Activated naive CD8-positive, alpha-beta T cell treated with anti-CD3 and anti-CD28 coated beads, Interleukin-2, amount 50 U/mL, for 24 hours (primary cell): ENCODE measurements at regions not wholly inside any gene's neighbourhood (a gene's known extent, or its start where the extent isn't known, plus 50 kb on each side); places are given as distances from the start of the nearest gene placed in this dataset.
"Not testable (repeated sequence)": the region's sequence is repeated elsewhere in the genome, so short reads cannot be mapped to it uniquely, and the experiment has no call there.

ENCODE experiments used
- ATAC-seq: fragments of 150-1000 bp; cut with Tn5 transposase; one replicate; pipeline ENCODE4 v1.10.0; 2021
- DNase-seq: peaks from one replicate; pipeline ENCODE4 v3.0.0; 2021
- H3K27ac Mint-ChIP-seq: one replicate; pipeline ENCODE4 v1.8.0; 2021; ENCODE audit warnings: mild to moderate bottlenecking, mixed read lengths
- H3K27me3 Mint-ChIP-seq: one replicate; pipeline ENCODE4 v1.8.0; 2021; ENCODE audit warnings: mixed read lengths
- H3K36me3 Mint-ChIP-seq: one replicate; pipeline ENCODE4 v1.8.0; 2021; ENCODE audit warnings: low read depth, mixed read lengths
- H3K4me1 Mint-ChIP-seq: one replicate; pipeline ENCODE4 v1.8.0; 2021; ENCODE audit warnings: mixed read lengths
- H3K4me3 Mint-ChIP-seq: one replicate; pipeline ENCODE4 v1.8.0; 2021; ENCODE audit warnings: mild to moderate bottlenecking, moderate library complexity, mixed read lengths
- H3K9me3 Mint-ChIP-seq: one replicate; pipeline ENCODE4 v1.8.0; 2021; ENCODE audit warnings: mixed read lengths

DNA sequence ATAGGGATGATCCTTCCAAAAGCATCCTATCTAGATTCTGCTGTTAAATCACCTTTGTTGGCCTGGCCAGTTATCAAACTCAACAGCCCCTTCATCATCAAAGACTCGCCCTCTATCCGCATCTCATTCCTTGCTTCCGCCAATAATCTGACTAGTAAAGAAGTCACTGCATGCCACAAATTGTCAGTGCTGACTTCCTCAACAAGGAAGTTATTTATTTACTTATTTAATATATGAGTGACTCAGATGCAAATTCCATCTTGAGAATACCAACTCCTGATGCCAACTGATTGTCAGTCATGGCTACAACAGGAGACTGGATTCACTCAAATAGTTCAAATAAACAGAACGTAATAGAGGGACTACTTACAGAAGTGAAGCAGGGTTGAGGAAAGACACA is 283.8 kb downstream of the TRIML1 start:
- H3K4me1 Mint-ChIP-seq, result no peaks in the 10 kb centered on the region
- H3K9me3 Mint-ChIP-seq, result peaks cover 9% of the 10 kb centered on the region
- H3K4me3 Mint-ChIP-seq, result no peak overlapping the region
- peaks cover 2% of the 10 kb centered on the region for H3K36me3 Mint-ChIP-seq
- ATAC-seq (no peak), DNase-seq (no peak)
- no peaks in the 10 kb centered on the region for H3K27me3 Mint-ChIP-seq
- no peak overlapping the region for H3K27ac Mint-ChIP-seq

DNA sequence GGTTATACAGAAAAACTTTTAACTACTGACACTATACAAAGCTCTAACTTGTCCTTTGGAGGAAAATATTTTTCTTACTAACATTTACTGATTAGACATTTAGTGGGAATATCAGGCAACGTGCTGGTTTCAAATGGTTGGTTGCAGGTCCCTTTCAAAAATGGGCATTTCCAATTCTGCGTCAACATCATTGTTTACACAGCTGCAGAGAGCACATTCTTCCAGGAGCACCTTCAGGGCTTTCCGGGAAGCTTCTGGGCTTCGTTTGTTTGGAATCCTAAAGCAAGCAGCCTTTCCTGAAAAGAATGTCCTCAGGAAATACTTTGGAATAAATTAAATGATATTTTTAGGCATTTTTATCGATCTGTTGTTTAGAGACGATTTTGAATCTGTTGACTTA is 289.7 kb downstream of the TRIML1 start:
- ATAC-seq (no peak), DNase-seq (no peak)
- H3K4me3 Mint-ChIP-seq, result no peak overlapping the region
- H3K36me3 Mint-ChIP-seq, result no peaks in the 10 kb centered on the region
- H3K4me1 Mint-ChIP-seq, result no peaks in the 10 kb centered on the region
- no peaks in the 10 kb centered on the region for H3K27me3 Mint-ChIP-seq
- no peak overlapping the region for H3K27ac Mint-ChIP-seq
- H3K9me3 Mint-ChIP-seq, result peaks cover 30% of the 10 kb centered on the region

DNA sequence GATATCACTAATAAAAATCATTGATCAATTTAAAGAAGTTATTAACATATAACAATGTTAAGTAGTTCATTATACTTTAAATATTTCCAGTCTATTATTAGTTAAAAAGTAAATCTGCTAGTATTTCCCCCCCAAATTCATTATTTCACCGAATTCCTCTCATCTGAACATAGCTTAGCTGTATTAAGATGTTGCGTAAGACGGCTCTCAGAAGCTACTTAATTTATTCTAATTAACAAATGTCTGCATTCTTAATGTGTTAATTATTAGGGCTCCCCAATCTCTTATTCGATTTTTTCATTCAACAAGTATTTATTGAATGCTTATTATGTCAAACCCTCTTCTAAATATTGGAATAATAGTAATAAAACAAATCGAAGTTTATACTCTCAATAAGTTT is 290.7 kb downstream of the TRIML1 start:
- ATAC-seq (no peak), DNase-seq (no peak)
- Mint-ChIP-seq H3K27ac (no peak overlapping the region), H3K4me3 (no peak overlapping the region), H3K36me3 (no peaks in the 10 kb centered on the region), H3K9me3 (peaks cover 34% of the 10 kb centered on the region), H3K27me3 (no peaks in the 10 kb centered on the region), H3K4me1 (no peaks in the 10 kb centered on the region)

DNA sequence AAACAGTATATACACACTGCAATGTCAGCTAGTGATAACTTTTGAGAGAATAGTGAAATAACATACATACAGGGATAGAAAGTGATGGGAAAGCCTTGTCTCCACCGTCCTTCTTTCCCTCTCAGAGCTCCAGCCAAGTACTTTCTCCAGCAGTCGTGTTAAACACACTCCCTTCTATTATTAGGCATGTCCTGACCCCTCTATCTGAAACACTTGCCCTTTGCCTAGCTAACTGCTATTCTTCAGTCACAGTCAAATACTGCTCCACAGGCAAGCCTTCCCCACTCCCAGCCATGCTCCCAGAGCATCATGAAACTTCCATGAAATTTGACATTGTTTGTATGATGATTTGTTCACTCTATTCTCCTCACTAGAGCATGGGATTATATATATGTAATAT is 291.1 kb downstream of the TRIML1 start:
- H3K9me3 Mint-ChIP-seq, result peaks cover 31% of the 10 kb centered on the region
- no peaks in the 10 kb centered on the region for H3K4me1 Mint-ChIP-seq
- DNase-seq (no peak), ATAC-seq (no peak)
- no peak overlapping the region for H3K27ac Mint-ChIP-seq
- H3K4me3 Mint-ChIP-seq, result no peak overlapping the region
- no peaks in the 10 kb centered on the region for H3K27me3 Mint-ChIP-seq
- no peaks in the 10 kb centered on the region for H3K36me3 Mint-ChIP-seq

DNA sequence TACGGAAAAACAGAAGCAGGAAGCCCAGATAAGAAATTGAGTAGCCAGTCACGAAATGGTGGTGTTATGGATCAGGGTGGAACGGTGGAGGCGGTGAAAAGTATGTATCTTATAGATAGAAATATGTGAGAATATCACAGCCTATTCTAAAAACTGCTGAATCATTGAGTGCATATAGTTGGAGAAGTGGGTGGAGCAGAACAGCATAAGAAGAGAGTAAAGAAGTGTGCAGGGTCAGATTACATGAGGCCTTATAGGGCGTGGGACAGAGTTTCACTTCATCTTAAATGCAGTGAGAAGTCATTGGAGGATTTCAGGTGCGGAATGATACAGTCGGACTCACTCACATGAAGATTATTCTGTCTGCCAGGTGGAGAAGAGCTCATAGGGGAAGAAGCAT is 293.1 kb downstream of the TRIML1 start:
- H3K36me3 Mint-ChIP-seq, result no peaks in the 10 kb centered on the region
- H3K4me3 Mint-ChIP-seq, result no peak overlapping the region
- no peak overlapping the region for H3K27ac Mint-ChIP-seq
- H3K4me1 Mint-ChIP-seq, result no peaks in the 10 kb centered on the region
- ATAC-seq (no peak), DNase-seq (no peak)
- no peaks in the 10 kb centered on the region for H3K27me3 Mint-ChIP-seq
- peaks cover 25% of the 10 kb centered on the region for H3K9me3 Mint-ChIP-seq

DNA sequence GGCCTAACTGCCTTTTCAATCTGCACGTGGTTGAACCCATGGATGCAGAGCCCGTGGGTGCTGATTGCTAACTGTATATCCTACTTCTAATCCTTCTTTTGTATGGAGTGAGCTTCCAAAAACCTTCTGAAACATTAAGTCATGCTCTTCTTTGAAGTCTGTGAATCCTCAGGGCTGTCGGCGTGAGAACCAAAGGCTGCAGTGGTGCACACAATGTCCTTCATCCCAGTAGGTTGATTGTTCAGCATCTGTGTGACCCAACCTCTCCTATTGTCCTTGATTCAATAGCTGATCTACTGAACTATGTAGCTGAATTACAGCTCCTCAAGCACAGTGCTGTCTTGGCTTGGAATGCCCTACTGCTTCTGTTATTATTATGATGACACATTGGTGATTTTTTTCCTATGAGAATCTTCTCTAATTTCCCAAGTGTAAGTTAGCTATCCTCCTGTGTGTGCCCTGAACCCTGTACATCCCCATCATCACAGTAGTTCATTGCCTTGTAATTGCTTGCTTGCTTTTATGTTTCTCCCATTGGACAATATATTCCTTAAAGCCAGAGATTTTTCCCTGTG is 294.6 kb downstream of the TRIML1 start:
- no peaks in the 10 kb centered on the region for H3K4me1 Mint-ChIP-seq
- no peaks in the 10 kb centered on the region for H3K27me3 Mint-ChIP-seq
- DNase-seq (no peak), ATAC-seq (no peak)
- no peak overlapping the region for H3K27ac Mint-ChIP-seq
- H3K9me3 Mint-ChIP-seq, result peaks cover 25% of the 10 kb centered on the region
- no peak overlapping the region for H3K4me3 Mint-ChIP-seq
- no peaks in the 10 kb centered on the region for H3K36me3 Mint-ChIP-seq

DNA sequence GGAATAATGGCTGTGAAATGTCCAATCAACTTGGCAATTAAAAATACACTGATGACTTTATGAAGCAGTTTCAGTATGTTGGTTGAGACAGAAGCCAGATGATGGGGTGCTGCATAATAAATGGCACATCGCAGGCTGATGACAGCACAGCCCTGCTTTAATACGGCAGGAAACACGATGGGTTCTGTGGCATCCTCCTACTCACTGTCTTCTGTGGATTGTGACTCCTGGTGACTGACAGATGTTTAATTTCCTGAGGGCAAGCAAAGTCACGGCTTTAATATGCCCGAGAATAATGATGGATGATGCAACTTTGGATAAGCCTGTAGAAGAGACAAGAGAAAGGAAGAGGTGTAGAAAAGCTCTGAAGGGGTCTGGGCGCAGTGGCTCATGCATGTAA is 295.4 kb downstream of the TRIML1 start:
- H3K36me3 Mint-ChIP-seq, result no peaks in the 10 kb centered on the region
- ATAC-seq, result no peak
- H3K27me3 Mint-ChIP-seq, result no peaks in the 10 kb centered on the region
- DNase-seq, result no peak
- no peaks in the 10 kb centered on the region for H3K4me1 Mint-ChIP-seq
- peaks cover 25% of the 10 kb centered on the region for H3K9me3 Mint-ChIP-seq
- no peak overlapping the region for H3K4me3 Mint-ChIP-seq
- H3K27ac Mint-ChIP-seq, result no peak overlapping the region

DNA sequence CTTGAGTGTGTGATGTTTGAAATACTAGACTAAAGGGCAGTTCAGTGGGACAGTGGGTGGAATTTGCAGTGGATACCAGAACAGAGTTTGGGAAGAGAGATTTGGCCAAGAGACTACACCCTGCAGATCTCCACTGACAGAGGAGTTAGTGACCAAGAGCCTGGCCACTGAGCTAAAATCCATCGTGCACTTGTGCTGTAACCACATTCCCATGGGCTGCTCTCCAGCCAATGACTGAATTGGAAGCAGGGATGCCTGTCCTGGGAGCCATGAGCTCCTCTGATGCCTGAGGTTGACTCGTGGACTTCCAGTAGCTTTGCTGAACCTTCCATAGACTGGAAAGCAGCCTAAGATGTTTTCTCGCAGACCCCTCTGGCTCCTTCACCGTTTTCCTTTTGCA is 296.1 kb downstream of the TRIML1 start:
- no peak overlapping the region for H3K4me3 Mint-ChIP-seq
- peaks cover 25% of the 10 kb centered on the region for H3K9me3 Mint-ChIP-seq
- no peaks in the 10 kb centered on the region for H3K27me3 Mint-ChIP-seq
- H3K36me3 Mint-ChIP-seq, result no peaks in the 10 kb centered on the region
- H3K27ac Mint-ChIP-seq, result no peak overlapping the region
- DNase-seq (no peak), ATAC-seq (no peak)
- no peaks in the 10 kb centered on the region for H3K4me1 Mint-ChIP-seq

DNA sequence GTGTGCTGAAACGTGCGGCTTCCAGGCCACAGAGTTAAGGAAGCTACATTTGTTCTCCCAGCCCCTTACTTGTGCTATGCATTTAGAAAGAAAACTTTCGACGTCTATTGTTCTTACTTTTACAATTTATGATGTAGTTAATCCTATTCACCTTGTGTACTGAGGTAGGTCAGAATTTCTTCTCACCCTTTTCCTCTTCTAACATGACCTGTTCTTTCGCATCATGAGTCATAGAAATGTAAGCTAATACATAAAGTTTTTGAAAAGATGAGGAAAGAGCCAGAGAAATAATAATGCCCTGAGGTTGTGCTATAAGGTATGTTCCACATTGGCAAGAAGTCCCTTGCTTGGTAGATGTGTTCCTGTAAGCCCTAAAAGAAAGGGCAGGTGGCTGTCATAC is 298.3 kb downstream of the TRIML1 start:
- H3K27ac Mint-ChIP-seq, result no peak overlapping the region
- DNase-seq (no peak), ATAC-seq (no peak)
- H3K9me3 Mint-ChIP-seq, result peaks cover 10% of the 10 kb centered on the region
- H3K27me3 Mint-ChIP-seq, result no peaks in the 10 kb centered on the region
- no peaks in the 10 kb centered on the region for H3K36me3 Mint-ChIP-seq
- no peaks in the 10 kb centered on the region for H3K4me1 Mint-ChIP-seq
- H3K4me3 Mint-ChIP-seq, result no peak overlapping the region

DNA sequence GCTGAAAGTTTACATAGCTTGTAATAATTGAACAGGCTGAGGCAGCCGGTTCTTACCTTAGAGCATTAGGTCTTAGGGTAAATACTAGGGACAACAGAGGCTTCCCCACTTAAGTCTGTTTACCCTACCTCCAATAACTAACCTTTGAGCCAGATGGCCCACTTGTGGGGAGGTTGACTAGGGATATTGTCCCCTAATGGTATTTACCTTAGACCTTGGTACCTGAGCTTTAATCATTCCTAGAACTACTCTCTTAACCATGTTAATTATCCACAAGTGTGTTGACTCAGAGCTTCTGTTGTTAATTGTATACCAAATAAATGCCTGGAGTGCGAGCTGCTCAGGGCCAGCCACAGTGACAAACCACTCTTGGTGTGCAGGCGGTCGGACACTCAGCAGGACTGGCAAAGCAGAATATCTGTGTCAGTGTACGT is 299.2 kb downstream of the TRIML1 start:
- DNase-seq, result not testable (repeated sequence)

DNA sequence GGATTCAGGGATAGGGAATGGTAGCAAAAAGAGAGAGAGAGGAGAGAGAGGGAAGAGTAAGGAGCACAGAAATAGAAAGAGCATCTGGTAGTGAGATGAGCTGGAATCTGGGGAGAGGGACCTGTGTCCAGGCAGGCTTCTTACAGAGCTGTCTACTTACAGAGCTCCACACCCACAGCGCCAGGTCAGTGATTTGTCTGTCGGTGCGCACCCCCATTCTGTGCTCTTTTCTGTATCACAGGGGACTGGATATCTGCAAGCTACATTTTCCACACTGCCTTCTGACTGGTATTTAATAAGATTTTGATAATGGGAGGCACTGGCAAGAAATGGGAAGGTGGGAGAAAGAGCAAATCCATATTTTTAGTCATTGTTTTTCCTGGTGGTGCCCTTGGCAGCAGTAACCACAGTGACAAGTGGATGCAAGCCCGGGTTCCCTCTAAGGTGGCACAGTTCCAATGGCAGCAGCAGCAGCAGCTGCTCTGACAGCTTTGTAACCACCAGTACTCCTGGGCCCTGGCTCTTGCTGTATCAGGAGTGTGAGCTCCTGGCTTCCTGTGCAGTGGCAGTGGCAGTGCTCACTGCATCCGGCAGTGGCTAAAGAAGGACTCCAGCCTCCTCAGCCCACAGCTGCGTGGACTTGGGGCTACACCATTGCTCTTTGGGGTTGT is 300.5 kb downstream of the TRIML1 start:
- Mint-ChIP-seq H3K4me1 (no peaks in the 10 kb centered on the region), H3K36me3 (no peaks in the 10 kb centered on the region), H3K27me3 (no peaks in the 10 kb centered on the region), H3K27ac (no peak overlapping the region), H3K9me3 (peaks cover 5% of the 10 kb centered on the region), H3K4me3 (no peak overlapping the region)
- DNase-seq (no peak), ATAC-seq (no peak)

More for the DNA sequence above, 299.2 kb downstream of the TRIML1 start:
- H3K9me3 Mint-ChIP-seq, H3K4me1 Mint-ChIP-seq, H3K27ac Mint-ChIP-seq, H3K27me3 Mint-ChIP-seq, ATAC-seq, H3K4me3 Mint-ChIP-seq, H3K36me3 Mint-ChIP-seq: not testable (repeated sequence)

DNA sequence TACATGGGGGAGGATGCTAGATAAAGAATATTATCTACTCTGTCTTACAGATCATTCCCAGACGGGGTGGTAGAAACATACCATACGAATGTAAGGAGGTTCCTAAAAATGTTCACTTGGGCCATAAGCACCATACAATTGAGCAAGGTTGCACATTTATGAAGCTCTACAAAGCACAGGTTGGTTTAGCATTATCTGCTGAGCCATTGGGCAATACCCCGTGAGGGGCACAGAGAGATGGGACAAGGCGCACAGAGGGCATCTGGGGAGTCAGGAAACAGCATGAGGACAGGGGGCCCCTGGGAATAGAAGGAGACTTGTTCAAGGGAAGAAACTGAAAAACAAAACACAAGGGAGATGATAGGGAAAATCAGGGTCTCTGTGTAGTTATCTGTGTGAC is 305.3 kb downstream of the TRIML1 start:
- Mint-ChIP-seq H3K36me3 (no peaks in the 10 kb centered on the region), H3K27ac (no peak overlapping the region), H3K27me3 (no peaks in the 10 kb centered on the region), H3K9me3 (peaks cover 8% of the 10 kb centered on the region), H3K4me3 (no peak overlapping the region), H3K4me1 (no peaks in the 10 kb centered on the region)
- ATAC-seq (no peak), DNase-seq (no peak)

DNA sequence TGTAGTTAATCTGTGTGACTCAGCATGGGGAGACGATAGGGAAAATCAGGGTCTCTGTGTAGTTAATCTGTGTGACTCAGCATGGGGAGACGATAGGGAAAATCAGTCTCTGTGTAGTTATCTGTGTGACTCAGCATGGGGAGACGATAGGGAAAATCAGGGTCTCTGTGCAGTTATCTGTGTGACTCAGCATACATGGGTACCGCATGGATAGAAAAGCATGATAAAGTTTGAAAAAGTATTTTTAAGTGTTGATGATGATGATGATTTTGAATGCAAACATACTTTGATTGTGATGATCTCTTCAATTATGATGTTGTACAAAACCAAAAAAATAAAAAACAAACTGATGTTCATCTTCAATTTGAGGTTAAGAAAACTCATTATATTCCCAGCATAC is 309.8 kb downstream of the TRIML1 start:
- H3K9me3 Mint-ChIP-seq, DNase-seq, H3K27me3 Mint-ChIP-seq, H3K4me3 Mint-ChIP-seq, H3K36me3 Mint-ChIP-seq, ATAC-seq, H3K27ac Mint-ChIP-seq, H3K4me1 Mint-ChIP-seq: not testable (repeated sequence)

DNA sequence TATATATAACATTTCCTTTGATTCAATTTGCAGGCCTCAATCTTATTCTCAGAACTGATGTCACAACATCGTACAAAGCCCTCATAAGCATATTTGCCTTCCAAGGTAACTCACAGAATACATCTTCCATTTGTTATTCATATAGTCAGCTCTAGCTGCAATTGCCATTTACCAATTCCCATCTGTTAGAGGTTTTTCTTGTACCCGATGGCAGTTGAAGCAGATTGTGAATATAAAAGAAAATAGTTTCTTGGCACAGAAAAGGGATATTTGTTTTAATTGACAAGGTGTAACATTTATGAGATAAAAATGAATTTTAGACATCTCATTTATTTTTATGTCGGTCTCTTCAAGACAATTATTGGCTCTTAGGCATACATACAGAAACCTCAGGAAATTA is 311.3 kb downstream of the TRIML1 start:
- Mint-ChIP-seq H3K27ac (no peak overlapping the region), H3K4me3 (no peak overlapping the region), H3K27me3 (no peaks in the 10 kb centered on the region), H3K36me3 (no peaks in the 10 kb centered on the region), H3K4me1 (no peaks in the 10 kb centered on the region), H3K9me3 (peaks cover 15% of the 10 kb centered on the region)
- no peak for ATAC-seq
- no peak for DNase-seq

DNA sequence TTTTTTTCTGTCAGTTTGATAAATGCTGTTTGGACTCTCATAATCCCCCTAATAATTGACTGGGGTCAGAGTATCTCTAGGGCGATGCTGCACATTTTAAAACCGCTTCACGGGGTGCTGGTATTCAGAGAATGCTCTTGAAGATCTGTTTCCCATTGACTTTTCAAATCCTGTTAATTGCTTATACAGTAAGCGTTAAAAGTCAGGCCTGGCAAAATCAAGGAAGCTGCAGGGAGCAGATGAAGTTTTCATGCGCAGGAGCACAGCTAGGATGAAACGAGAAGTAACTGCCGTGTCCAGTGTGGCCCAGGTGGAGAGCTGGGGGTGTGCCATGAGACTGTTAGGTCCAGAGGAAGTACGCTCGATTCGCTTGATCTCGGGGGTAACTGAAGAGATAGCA is 312.9 kb downstream of the TRIML1 start:
- no peak overlapping the region for H3K4me3 Mint-ChIP-seq
- no peak for ATAC-seq
- H3K9me3 Mint-ChIP-seq, result peaks cover 20% of the 10 kb centered on the region
- no peaks in the 10 kb centered on the region for H3K4me1 Mint-ChIP-seq
- H3K27me3 Mint-ChIP-seq, result no peaks in the 10 kb centered on the region
- DNase-seq, result no peak
- no peak overlapping the region for H3K27ac Mint-ChIP-seq
- H3K36me3 Mint-ChIP-seq, result no peaks in the 10 kb centered on the region

DNA sequence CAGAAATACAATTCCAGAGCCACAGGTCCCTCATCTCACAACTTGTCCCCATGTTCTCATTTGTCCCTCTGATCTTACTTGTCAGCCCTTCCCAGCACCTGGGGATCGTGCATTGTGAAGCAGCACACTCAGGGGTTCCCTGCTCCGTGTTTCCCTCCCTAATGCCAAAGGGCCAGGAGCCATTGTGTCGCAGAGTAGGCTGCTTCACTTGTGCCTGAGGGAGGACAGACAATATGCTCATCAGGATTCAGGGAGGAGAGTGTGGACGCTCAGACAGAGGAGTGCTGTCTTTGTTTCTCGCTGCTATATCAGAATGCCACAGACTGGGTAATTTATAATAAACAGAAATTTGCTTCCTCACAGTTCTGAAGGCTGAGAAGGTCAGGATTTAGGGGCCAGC is 315.3 kb downstream of the TRIML1 start:
- ATAC-seq (no peak), DNase-seq (no peak)
- Mint-ChIP-seq H3K4me3 (no peak overlapping the region), H3K9me3 (peaks cover 26% of the 10 kb centered on the region), H3K27ac (no peak overlapping the region), H3K27me3 (no peaks in the 10 kb centered on the region), H3K4me1 (no peaks in the 10 kb centered on the region), H3K36me3 (no peaks in the 10 kb centered on the region)
